ENCODE measurements at regions not wholly inside any gene's neighbourhood (a gene's known extent, or its start where the extent isn't known, plus 50 kb on each side); places are given as distances from the start of the nearest gene placed in this dataset.

DNA sequence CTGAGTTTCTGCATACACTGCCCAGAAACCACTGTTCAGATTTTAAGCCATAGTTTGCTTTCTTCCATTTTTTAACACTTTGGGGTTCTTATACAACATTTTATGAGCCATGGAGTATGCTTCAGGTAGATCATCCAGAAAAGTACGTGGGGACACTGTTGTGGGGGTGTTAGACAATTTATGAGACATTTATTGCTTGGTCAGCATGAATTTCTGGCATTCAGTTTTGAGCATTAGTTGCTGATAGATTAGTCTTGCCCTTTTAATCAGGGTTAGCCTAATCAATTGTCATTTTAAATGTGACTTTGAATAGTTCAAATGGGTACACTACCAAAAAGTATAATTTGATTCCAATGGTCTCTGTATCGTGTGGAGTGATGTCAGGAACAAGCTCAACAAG, 434.9 kb downstream of the GPM6A start:
- DNase-seq = no peak
- H3K4me1 ChIP-seq = no peaks in the 10 kb centered on the region
- intact Hi-C loops (cut with DNase I; ENCODE audit: low total_unique reads) (no loop called here), in situ Hi-C loops (cut with MboI; ENCODE audit: low sequenced_read_pairs in 4 of 4) (no loop called here)
- H3K9me3 ChIP-seq = no peaks in the 10 kb centered on the region
- no peaks in the 10 kb centered on the region for H3K27me3 ChIP-seq
- no peak overlapping the region for H3K4me3 ChIP-seq
- ATAC-seq = no peak
- H3K36me3 ChIP-seq = no peaks in the 10 kb centered on the region
- TF ChIP-seq, protein P1, sequence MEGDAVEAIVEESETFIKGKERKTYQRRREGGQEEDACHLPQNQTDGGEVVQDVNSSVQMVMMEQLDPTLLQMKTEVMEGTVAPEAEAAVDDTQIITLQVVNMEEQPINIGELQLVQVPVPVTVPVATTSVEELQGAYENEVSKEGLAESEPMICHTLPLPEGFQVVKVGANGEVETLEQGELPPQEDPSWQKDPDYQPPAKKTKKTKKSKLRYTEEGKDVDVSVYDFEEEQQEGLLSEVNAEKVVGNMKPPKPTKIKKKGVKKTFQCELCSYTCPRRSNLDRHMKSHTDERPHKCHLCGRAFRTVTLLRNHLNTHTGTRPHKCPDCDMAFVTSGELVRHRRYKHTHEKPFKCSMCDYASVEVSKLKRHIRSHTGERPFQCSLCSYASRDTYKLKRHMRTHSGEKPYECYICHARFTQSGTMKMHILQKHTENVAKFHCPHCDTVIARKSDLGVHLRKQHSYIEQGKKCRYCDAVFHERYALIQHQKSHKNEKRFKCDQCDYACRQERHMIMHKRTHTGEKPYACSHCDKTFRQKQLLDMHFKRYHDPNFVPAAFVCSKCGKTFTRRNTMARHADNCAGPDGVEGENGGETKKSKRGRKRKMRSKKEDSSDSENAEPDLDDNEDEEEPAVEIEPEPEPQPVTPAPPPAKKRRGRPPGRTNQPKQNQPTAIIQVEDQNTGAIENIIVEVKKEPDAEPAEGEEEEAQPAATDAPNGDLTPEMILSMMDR (IDR thresholded peaks at IDR 0.05 in 4 of 5, conservative IDR thresholded peaks at IDR 0.05 in 1 of 5) = no peak
- no peak for TF ChIP-seq POLR2A (IDR thresholded peaks at IDR 0.05)
- no peak overlapping the region for H3K27ac ChIP-seq

DNA sequence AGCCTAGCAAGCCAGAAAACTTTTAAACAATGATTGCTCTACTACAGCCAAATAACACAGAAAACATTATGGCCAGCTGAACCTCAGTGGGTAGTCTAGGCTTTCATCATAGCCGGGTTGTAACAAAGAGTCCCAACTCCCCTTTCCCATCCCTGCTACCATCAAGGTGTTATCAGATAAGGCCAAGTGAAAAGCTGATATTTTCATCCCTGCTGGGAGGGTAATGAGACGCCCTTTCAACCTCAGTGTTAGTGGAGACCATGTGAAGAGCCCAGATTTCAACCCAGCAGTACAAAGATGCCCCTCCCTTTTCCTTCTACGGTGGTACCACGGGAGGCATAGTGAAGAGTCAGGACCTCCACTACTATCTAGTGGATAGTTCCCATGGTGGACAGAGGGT, 433.7 kb downstream of the GPM6A start:
- no peaks in the 10 kb centered on the region for H3K4me1 ChIP-seq
- TF ChIP-seq, protein P1 (IDR thresholded peaks at IDR 0.05 in 4 of 5, conservative IDR thresholded peaks at IDR 0.05 in 1 of 5) = no peak
- TF ChIP-seq POLR2A (IDR thresholded peaks at IDR 0.05) = no peak
- H3K9me3 ChIP-seq = no peaks in the 10 kb centered on the region
- H3K27ac ChIP-seq = no peak overlapping the region
- no peaks in the 10 kb centered on the region for H3K36me3 ChIP-seq
- ATAC-seq (no peak), DNase-seq (no peak)
- no peaks in the 10 kb centered on the region for H3K27me3 ChIP-seq
- intact Hi-C loops (cut with DNase I; ENCODE audit: low total_unique reads) = no loop called here
- no peak overlapping the region for H3K4me3 ChIP-seq
- in situ Hi-C loops (cut with MboI; ENCODE audit: low sequenced_read_pairs in 4 of 4) = no loop called here

DNA sequence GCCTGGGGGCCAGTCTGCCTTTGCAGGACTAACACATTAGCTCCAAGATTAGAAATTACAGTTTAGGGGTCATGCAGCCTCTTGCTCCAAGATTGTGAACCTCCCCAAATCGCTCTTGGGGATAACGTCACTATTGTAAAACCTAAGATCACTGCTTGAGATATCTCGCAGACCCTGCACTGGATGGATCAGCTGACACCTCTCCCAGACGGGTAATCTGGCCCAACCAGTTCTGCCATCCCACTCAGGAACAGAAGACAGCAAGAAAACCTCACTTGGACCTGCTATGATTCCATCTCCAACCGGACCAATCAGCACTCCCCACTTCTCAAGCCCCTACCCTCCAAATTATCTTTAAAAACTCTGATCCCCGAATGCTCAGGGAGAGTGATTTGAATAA, 431.2 kb downstream of the GPM6A start:
- H3K27me3 ChIP-seq = no peaks in the 10 kb centered on the region
- H3K27ac ChIP-seq = no peak overlapping the region
- no peak for TF ChIP-seq POLR2A (IDR thresholded peaks at IDR 0.05)
- TF ChIP-seq, protein P1 (IDR thresholded peaks at IDR 0.05 in 4 of 5, conservative IDR thresholded peaks at IDR 0.05 in 1 of 5) = no peak
- DNase-seq (no peak), ATAC-seq (no peak)
- intact Hi-C loops (cut with DNase I; ENCODE audit: low total_unique reads) = no loop called here
- no peak overlapping the region for H3K4me3 ChIP-seq
- H3K36me3 ChIP-seq = no peaks in the 10 kb centered on the region
- in situ Hi-C loops (cut with MboI; ENCODE audit: low sequenced_read_pairs in 4 of 4) = no loop called here
- H3K9me3 ChIP-seq = no peaks in the 10 kb centered on the region
- H3K4me1 ChIP-seq = no peaks in the 10 kb centered on the region

DNA sequence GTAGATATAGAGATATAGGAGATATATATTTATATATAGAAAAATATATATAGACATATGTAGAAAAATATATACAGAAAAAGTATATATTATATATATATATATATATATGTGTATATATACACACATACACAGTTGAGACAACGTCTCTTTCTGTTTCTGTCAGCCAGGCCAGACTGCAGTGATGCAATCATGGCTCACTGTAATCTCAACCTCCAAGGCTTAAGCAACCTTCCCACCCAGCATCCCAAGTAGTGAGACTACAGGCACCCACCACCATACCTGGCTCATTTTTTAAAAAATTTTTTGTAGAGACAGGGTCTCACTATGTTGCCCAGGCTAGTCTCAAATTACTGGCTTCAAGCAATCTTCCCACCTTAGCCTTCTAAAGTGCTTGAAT, 426.3 kb downstream of the GPM6A start:
- ATAC-seq = no peak
- Histone ChIP-seq H3K27ac (no peak overlapping the region), H3K27me3 (no peaks in the 10 kb centered on the region), H3K4me1 (no peaks in the 10 kb centered on the region), H3K36me3 (no peaks in the 10 kb centered on the region), H3K4me3 (no peak overlapping the region), H3K9me3 (no peaks in the 10 kb centered on the region)
- intact Hi-C loops (cut with DNase I; ENCODE audit: low total_unique reads) (no loop called here), in situ Hi-C loops (cut with MboI; ENCODE audit: low sequenced_read_pairs in 4 of 4) (no loop called here)
- TF ChIP-seq, protein P1 (IDR thresholded peaks at IDR 0.05 in 4 of 5, conservative IDR thresholded peaks at IDR 0.05 in 1 of 5) = no peak
- no peak for TF ChIP-seq POLR2A (IDR thresholded peaks at IDR 0.05)
- DNase-seq = no peak

DNA sequence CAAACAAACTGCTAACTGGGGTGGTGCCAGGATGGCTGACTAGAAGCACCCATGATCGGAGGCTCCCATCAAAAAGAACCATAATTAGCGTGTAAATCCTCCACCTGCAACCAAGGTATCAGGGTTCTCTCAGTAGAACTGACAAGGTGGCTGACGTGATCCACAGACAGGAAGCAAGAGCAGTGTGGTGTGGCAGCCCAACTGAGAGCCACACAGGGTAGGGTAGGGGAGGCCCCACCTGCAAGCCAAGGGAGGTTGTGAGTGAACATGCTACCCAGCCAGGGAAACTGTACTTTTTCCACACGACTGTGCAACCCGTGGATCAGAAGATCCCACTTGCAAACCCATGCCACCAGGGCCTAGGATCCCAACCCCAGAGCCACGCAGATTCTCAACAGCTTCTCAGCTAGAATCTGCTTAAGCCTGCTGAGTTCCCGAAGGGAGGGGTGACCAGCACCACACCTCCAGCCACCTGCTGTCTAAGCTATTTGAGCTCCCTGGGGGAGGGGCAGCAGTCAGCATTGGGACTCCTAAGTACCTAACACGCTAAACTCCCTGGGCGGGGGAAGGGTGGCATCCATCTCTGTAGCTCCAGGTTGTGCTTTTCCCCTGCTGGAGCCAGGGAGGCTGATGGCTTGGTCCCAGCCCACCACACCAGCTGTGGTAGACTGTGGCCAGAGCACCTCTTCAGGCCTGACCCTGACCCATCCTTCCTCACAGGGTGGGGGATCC, 425.1 kb downstream of the GPM6A start:
- DNase-seq (no peak), ATAC-seq (no peak)
- Histone ChIP-seq H3K4me3 (no peak overlapping the region), H3K4me1 (no peaks in the 10 kb centered on the region), H3K9me3 (no peaks in the 10 kb centered on the region), H3K27me3 (no peaks in the 10 kb centered on the region), H3K36me3 (no peaks in the 10 kb centered on the region), H3K27ac (no peak overlapping the region)
- in situ Hi-C loops (cut with MboI; ENCODE audit: low sequenced_read_pairs in 4 of 4) = no loop called here
- intact Hi-C loops (cut with DNase I; ENCODE audit: low total_unique reads) = no loop called here
- TF ChIP-seq, protein P1 (IDR thresholded peaks at IDR 0.05 in 4 of 5, conservative IDR thresholded peaks at IDR 0.05 in 1 of 5) = no peak
- TF ChIP-seq POLR2A (IDR thresholded peaks at IDR 0.05) = no peak

Measured in gastrocnemius medialis (tissue), 4 donors.